HCT116 (cell line): ENCODE measurements at regions not wholly inside any gene's neighbourhood (a gene's known extent, or its start where the extent isn't known, plus 50 kb on each side); places are given as distances from the start of the nearest gene placed in this dataset.
A peak's percentile ranks its signal among the peaks of the same experiment; 100 is the strongest.

Experiments used
- ATAC-seq: fragments of 200-7000 bp; cut with Tn5 transposase; 2 replicates; pipeline ENCODE4 v1.9.1; 2020; ENCODE audit warnings: mild to moderate bottlenecking, moderate library complexity
- BruUV-seq: library from RNA; stranded (reverse); fragments of 400-500 nt; replicated peaks from 2 replicates; lab custom pipeline; 2021; lab: Mats Ljungman, UMichigan
- CTCF ChIA-PET: fragments of 300-600 bp; sonication (Branson Sonifier 250); formaldehyde crosslinking; loops from one replicate; lab custom pipeline; 2021; ENCODE audit warnings: antibody characterized with exemption; lab: Charles Lee
- POLR2A ChIA-PET: fragments of 300-600, 350-600 bp; sonication (Branson Sonifier 250); formaldehyde crosslinking; loops from one replicate; lab custom pipeline; 2021; ENCODE audit warnings: antibody characterized with exemption; lab: Charles Lee
- RAD21 ChIA-PET, 2 experiments: fragments of 300-600 bp; sonication (Branson Sonifier 250); formaldehyde crosslinking; loops; one replicate each; lab custom pipeline; 2023; ENCODE audit warnings: low total read pairs in 2 of 2; ENCODE audit not compliant: uncharacterized antibody in 2 of 2, unreplicated experiment in 2 of 2, low non-redundant PET in 1 of 2; lab: Charles Lee
- DNase-seq: peaks from one replicate; pipeline ENCODE4 v3.0.0-alpha.2; 2010; ENCODE audit warnings: low read depth, low spot score
- H2AFZ ChIP-seq: fragments of 200-600 bp; shearing (Covaris generic), sonication (generic); 2 replicates; pipeline ENCODE4 v1.6.1; 2017; ENCODE audit warnings: low read depth, mixed run types, mixed read lengths, antibody characterized with exemption, low read length; ENCODE audit not compliant: poor library complexity, severe bottlenecking
- H3K27ac ChIP-seq: 2 replicates; pipeline ENCODE4 v1.5.1; 2012; ENCODE audit warnings: low read depth, low read length
- H3K27me3 ChIP-seq: fragments of 200-600 bp; sonication (generic); 2 replicates; pipeline ENCODE4 v1.6.1; 2016; ENCODE audit warnings: mixed run types, low read length, mixed read lengths; ENCODE audit not compliant: insufficient read depth
- H3K36me3 ChIP-seq, 2 experiments: fragments of 200-500 bp in 1 of 2; fragments of 200-600 bp in 1 of 2; sonication (Bioruptor generic) in 1 of 2; sonication (generic) in 1 of 2; 2 replicates each; pipeline versions ENCODE4 v1.5.1 to v1.6.1; 2014 to 2016; ENCODE audit warnings: low read length in 2 of 2, inconsistent platforms in 1 of 2, mixed read lengths in 1 of 2, mixed run types in 1 of 2; ENCODE audit not compliant: insufficient read depth in 2 of 2, control insufficient read depth in 1 of 2
- H3K4me1 ChIP-seq, 2 experiments: fragments of 200-600 bp in 1 of 2; sonication (generic) in 1 of 2; 2 replicates each; pipeline versions ENCODE4 v1.5.1 to v1.6.1; 2012 to 2017; ENCODE audit warnings: low read length in 2 of 2, inconsistent platforms in 1 of 2, mild to moderate bottlenecking in 1 of 2, mixed read lengths in 1 of 2, mixed run types in 1 of 2, moderate library complexity in 1 of 2; ENCODE audit not compliant: insufficient read depth in 2 of 2, control insufficient read depth in 1 of 2
- H3K4me2 ChIP-seq: fragments of 200-600 bp; sonication (generic); 2 replicates; pipeline ENCODE4 v1.6.1; 2017; ENCODE audit warnings: mixed run types, low read length, mixed read lengths
- H3K4me3 ChIP-seq, 2 experiments: fragments of 200-600 bp in 1 of 2; sonication (generic) in 1 of 2; replicated peaks in 1 of 2; 2 replicates each; pipeline ENCODE4 v1.5.1; 2011 to 2016; ENCODE audit warnings: low read length in 2 of 2, control low read depth in 1 of 2, low read depth in 1 of 2, mild to moderate bottlenecking in 1 of 2, mixed read lengths in 1 of 2, mixed run types in 1 of 2
- H3K79me2 ChIP-seq: fragments of 200-600 bp; sonication (generic); 2 replicates; pipeline ENCODE4 v1.6.1; 2017; ENCODE audit warnings: mild to moderate bottlenecking, mixed run types, low read length, moderate library complexity, mixed read lengths; ENCODE audit not compliant: insufficient read depth
- H3K9ac ChIP-seq: fragments of 200-600 bp; sonication (generic); 2 replicates; pipeline ENCODE4 v1.6.1; 2016; ENCODE audit warnings: low read length, mixed read lengths
- H3K9me2 ChIP-seq: fragments of 200-600 bp; sonication (generic), shearing (Covaris generic); 2 replicates; pipeline ENCODE4 v1.6.1; 2017; ENCODE audit warnings: mixed run types, mild to moderate bottlenecking, moderate library complexity; ENCODE audit not compliant: insufficient read depth
- H3K9me3 ChIP-seq, 2 experiments: fragments of 200-500 bp in 1 of 2; fragments of 200-600 bp in 1 of 2; sonication (Bioruptor generic) in 1 of 2; sonication (generic) in 1 of 2; 2 replicates each; pipeline ENCODE4 v1.6.1; 2014 to 2017; ENCODE audit warnings: low read length in 2 of 2, mixed read lengths in 2 of 2, inconsistent platforms in 1 of 2, low read depth in 1 of 2, mild to moderate bottlenecking in 1 of 2, mixed run types in 1 of 2, moderate library complexity in 1 of 2; ENCODE audit not compliant: control insufficient read depth in 1 of 2, insufficient read depth in 1 of 2
- H4K20me1 ChIP-seq: fragments of 200-600 bp; sonication (generic), shearing (Covaris generic); 2 replicates; pipeline ENCODE4 v1.6.1; 2017; ENCODE audit warnings: mixed run types, mild to moderate bottlenecking, moderate library complexity; ENCODE audit not compliant: insufficient read depth
- CBX3 ChIP-seq: IDR thresholded peaks from 2 replicates; pipeline ENCODE4 v1.6.1; 2012; ENCODE audit warnings: low read depth
- CEBPB ChIP-seq: IDR thresholded peaks from 2 replicates; pipeline ENCODE4 v1.6.1; 2012; ENCODE audit warnings: low read depth
- ELF1 ChIP-seq: IDR thresholded peaks from 2 replicates; pipeline ENCODE4 v1.6.1; 2012; ENCODE audit warnings: low read depth, borderline replicate concordance
- EZH2 ChIP-seq: fragments of 200-600 bp; sonication (generic); IDR thresholded peaks from 2 replicates; pipeline ENCODE4 v1.6.1; 2017; ENCODE audit warnings: antibody characterized with exemption, mixed run types
- EZH2phosphoT487 ChIP-seq: fragments of 200-600 bp; IDR thresholded peaks from 2 replicates; pipeline ENCODE4 v1.6.1; 2018; ENCODE audit warnings: antibody characterized with exemption, borderline replicate concordance
- FOSL1 ChIP-seq: IDR thresholded peaks from 2 replicates; pipeline ENCODE4 v1.6.1; 2012; ENCODE audit warnings: low read depth
- JUND ChIP-seq: IDR thresholded peaks from 2 replicates; pipeline ENCODE4 v1.6.1; 2012
- POLR2A ChIP-seq: IDR thresholded peaks from 2 replicates; pipeline ENCODE4 v1.7.0; 2011; ENCODE audit warnings: borderline replicate concordance; ENCODE audit not compliant: insufficient read depth, insufficient read length; ENCODE audit errors: extremely low read depth
- POLR2AphosphoS5 ChIP-seq: IDR thresholded peaks from 2 replicates; pipeline ENCODE4 v1.6.1; 2011; ENCODE audit warnings: mild to moderate bottlenecking, low read depth, low read length, moderate library complexity
- RAD21 ChIP-seq: IDR thresholded peaks from 2 replicates; pipeline ENCODE4 v1.6.1; 2012; ENCODE audit warnings: low read depth, mild to moderate bottlenecking
- SIN3A ChIP-seq: IDR thresholded peaks from 2 replicates; pipeline ENCODE4 v1.6.1; 2012; ENCODE audit warnings: low read depth
- SP1 ChIP-seq: IDR thresholded peaks from 2 replicates; pipeline ENCODE4 v1.6.1; 2012; ENCODE audit warnings: low read depth
- TCF7L2 ChIP-seq: IDR thresholded peaks from 2 replicates; pipeline ENCODE4 v1.7.0; 2011; ENCODE audit warnings: borderline replicate concordance, inconsistent platforms; ENCODE audit not compliant: insufficient read depth, insufficient read length; ENCODE audit errors: extremely low read depth
- YY1 ChIP-seq: IDR thresholded peaks from 2 replicates; pipeline ENCODE4 v1.6.1; 2011; ENCODE audit warnings: low read length, low read depth, moderate library complexity, mild to moderate bottlenecking; ENCODE audit not compliant: insufficient replicate concordance; ENCODE audit errors: extremely low read depth
- ZFX ChIP-seq: fragments of 450-650 bp; IDR thresholded peaks from 2 replicates; pipeline ENCODE4 v1.6.1; 2017
- intact Hi-C: fragments of 100-400 bp; cut with micrococcal nuclease; formaldehyde crosslinking; loops from 2 replicates; pipeline ENCODE4 v1.10.0; 2022
- TF ChIP-seq, protein P1 (sequence below): IDR thresholded peaks from 2 replicates; pipeline ENCODE4 v1.6.1; 2012; ENCODE audit warnings: low read depth
- TF ChIP-seq, protein P2 (sequence below), 3 experiments: fragments of 200-600 bp in 1 of 3; sonication (generic) in 1 of 3; IDR thresholded peaks in 2 of 3; conservative IDR thresholded peaks in 1 of 3; 2 replicates each; pipeline ENCODE4 v1.5.1; 2012 to 2017; ENCODE audit warnings: low read depth in 2 of 3, low read length in 2 of 3, antibody characterized with exemption in 1 of 3, borderline replicate concordance in 1 of 3, control low read depth in 1 of 3, mild to moderate bottlenecking in 1 of 3, mixed read lengths in 1 of 3, mixed run types in 1 of 3, moderate library complexity in 1 of 3; ENCODE audit not compliant: insufficient read depth in 1 of 3
- TF ChIP-seq, protein P3 (sequence below): IDR thresholded peaks from 2 replicates; pipeline ENCODE4 v1.6.1; 2011; ENCODE audit warnings: mild to moderate bottlenecking, low read length, moderate library complexity; ENCODE audit not compliant: insufficient replicate concordance; ENCODE audit errors: extremely low read depth
- TF ChIP-seq, protein P4 (sequence below): IDR thresholded peaks from 2 replicates; pipeline ENCODE4 v1.6.1; 2012

DNA sequence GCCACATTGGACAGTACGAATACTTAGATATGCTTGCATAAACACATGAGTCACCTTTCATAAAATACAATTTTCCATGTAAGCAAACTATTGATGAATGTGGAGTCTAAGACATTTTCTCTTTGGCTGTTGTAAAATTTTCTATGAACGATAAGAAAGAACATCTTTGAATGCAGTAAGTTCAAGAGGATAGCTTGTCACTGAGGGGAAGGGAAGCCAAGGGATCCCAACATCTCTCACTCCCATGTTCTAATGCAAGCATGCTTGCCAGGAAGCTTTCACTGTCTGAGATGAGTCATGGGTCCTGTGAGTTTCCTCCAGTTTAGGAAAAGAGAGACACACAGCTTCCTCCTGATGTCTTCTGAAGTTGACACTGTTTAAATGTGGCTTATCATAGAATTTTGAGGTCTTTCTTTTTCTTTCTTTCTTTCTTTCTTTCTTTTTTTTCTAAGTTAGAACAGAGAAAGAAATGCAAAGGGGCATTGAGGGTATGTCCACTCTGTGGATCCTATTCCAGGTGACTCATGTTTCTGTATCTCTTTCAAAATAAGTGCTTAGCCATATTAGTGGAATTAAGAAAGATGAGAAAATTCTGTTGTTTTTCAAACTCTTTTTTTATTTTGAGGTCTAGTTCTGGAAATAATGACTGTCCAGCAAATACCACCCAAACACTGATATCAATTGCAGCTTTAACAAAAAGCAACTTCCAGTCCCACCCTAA is 146.6 kb downstream of the RDH14 start:
- CTCF ChIA-PET, result interaction anchor here (0.9 to 1.3 kb wide), 3 partner anchors 10 to 26 kb away, joined by 4 to 5 read pairs (median 5); no protein-coding TSS in a partner anchor
- TF ChIP-seq ZFX (no peak), EZH2phosphoT487 (no peak), YY1 (no peak), CBX3 (0 out of 2 replicates have a peak, but pooled peaks have one; percentile 20), FOSL1 (peak; percentile 65), SIN3A (no peak), POLR2A (no peak), RAD21 (no peak), CEBPB (peak; percentile 29; the same call in 1 of the 2 replicates), EZH2 (no peak), JUND (peak; percentile 51; the same call in 1 of the 2 replicates), SP1 (0 out of 2 replicates have a peak, but pooled peaks have one; percentile 23), POLR2AphosphoS5 (no peak), TCF7L2 (no peak), ELF1 (no peak)
- TF ChIP-seq, protein P1, sequence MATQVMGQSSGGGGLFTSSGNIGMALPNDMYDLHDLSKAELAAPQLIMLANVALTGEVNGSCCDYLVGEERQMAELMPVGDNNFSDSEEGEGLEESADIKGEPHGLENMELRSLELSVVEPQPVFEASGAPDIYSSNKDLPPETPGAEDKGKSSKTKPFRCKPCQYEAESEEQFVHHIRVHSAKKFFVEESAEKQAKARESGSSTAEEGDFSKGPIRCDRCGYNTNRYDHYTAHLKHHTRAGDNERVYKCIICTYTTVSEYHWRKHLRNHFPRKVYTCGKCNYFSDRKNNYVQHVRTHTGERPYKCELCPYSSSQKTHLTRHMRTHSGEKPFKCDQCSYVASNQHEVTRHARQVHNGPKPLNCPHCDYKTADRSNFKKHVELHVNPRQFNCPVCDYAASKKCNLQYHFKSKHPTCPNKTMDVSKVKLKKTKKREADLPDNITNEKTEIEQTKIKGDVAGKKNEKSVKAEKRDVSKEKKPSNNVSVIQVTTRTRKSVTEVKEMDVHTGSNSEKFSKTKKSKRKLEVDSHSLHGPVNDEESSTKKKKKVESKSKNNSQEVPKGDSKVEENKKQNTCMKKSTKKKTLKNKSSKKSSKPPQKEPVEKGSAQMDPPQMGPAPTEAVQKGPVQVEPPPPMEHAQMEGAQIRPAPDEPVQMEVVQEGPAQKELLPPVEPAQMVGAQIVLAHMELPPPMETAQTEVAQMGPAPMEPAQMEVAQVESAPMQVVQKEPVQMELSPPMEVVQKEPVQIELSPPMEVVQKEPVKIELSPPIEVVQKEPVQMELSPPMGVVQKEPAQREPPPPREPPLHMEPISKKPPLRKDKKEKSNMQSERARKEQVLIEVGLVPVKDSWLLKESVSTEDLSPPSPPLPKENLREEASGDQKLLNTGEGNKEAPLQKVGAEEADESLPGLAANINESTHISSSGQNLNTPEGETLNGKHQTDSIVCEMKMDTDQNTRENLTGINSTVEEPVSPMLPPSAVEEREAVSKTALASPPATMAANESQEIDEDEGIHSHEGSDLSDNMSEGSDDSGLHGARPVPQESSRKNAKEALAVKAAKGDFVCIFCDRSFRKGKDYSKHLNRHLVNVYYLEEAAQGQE, result no peak
- TF ChIP-seq, protein P2, sequence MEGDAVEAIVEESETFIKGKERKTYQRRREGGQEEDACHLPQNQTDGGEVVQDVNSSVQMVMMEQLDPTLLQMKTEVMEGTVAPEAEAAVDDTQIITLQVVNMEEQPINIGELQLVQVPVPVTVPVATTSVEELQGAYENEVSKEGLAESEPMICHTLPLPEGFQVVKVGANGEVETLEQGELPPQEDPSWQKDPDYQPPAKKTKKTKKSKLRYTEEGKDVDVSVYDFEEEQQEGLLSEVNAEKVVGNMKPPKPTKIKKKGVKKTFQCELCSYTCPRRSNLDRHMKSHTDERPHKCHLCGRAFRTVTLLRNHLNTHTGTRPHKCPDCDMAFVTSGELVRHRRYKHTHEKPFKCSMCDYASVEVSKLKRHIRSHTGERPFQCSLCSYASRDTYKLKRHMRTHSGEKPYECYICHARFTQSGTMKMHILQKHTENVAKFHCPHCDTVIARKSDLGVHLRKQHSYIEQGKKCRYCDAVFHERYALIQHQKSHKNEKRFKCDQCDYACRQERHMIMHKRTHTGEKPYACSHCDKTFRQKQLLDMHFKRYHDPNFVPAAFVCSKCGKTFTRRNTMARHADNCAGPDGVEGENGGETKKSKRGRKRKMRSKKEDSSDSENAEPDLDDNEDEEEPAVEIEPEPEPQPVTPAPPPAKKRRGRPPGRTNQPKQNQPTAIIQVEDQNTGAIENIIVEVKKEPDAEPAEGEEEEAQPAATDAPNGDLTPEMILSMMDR (IDR thresholded peaks at IDR 0.05 in 2 of 3, conservative IDR thresholded peaks at IDR 0.05 in 1 of 3; ENCODE audit: borderline replicate concordance in 1 of 3, insufficient read depth in 1 of 3, low read depth in 2 of 3, low read length in 2 of 3), result no peak
- TF ChIP-seq, protein P3, sequence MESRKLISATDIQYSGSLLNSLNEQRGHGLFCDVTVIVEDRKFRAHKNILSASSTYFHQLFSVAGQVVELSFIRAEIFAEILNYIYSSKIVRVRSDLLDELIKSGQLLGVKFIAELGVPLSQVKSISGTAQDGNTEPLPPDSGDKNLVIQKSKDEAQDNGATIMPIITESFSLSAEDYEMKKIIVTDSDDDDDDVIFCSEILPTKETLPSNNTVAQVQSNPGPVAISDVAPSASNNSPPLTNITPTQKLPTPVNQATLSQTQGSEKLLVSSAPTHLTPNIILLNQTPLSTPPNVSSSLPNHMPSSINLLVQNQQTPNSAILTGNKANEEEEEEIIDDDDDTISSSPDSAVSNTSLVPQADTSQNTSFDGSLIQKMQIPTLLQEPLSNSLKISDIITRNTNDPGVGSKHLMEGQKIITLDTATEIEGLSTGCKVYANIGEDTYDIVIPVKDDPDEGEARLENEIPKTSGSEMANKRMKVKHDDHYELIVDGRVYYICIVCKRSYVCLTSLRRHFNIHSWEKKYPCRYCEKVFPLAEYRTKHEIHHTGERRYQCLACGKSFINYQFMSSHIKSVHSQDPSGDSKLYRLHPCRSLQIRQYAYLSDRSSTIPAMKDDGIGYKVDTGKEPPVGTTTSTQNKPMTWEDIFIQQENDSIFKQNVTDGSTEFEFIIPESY, result no peak
- TF ChIP-seq, protein P4, sequence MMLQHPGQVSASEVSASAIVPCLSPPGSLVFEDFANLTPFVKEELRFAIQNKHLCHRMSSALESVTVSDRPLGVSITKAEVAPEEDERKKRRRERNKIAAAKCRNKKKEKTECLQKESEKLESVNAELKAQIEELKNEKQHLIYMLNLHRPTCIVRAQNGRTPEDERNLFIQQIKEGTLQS, result no peak

More for the DNA sequence above, 146.6 kb downstream of the RDH14 start:
- RAD21 ChIA-PET, result interaction anchor here in 1 of 2 experiments (0.6 kb wide), 1 partner anchor 547 kb away, joined by 3 read pairs; no protein-coding TSS in a partner anchor
- Histone ChIP-seq H3K9ac (no peak overlapping the region), H3K79me2 (no peaks in the 10 kb centered on the region), H3K36me3 (no peaks in the 10 kb centered on the region), H3K4me2 (peak overlapping the region; percentile 13), H3K9me3 (no peaks in the 10 kb centered on the region), H3K27ac (no peak overlapping the region), H2AFZ (peak overlapping the region; percentile 24), H4K20me1 (no peaks in the 10 kb centered on the region), H3K4me1 (peaks cover 4 to 11% of the 10 kb centered on the region in 2 experiments; a peak in 3 of 4 replicates), H3K9me2 (no peaks in the 10 kb centered on the region), H3K27me3 (no peaks in the 10 kb centered on the region; the same call in 1 of the 2 replicates), H3K4me3 (no peak overlapping the region)
- POLR2A ChIA-PET, result no interaction called here
- no TSS peak for BruUV-seq
- ATAC-seq (peak; percentile 76), DNase-seq (peak; percentile 24)
- intact Hi-C loops, result no loop called here
